B cell (primary cell): ENCODE measurements at regions not wholly inside any gene's neighbourhood (a gene's known extent, or its start where the extent isn't known, plus 50 kb on each side); places are given as distances from the start of the nearest gene placed in this dataset.

Experiments used
- ATAC-seq: fragments of 200-7000 bp; cut with Tn5 transposase; one replicate; pipeline ENCODE4 v1.10.0; 2021; ENCODE audit warnings: low read depth, mild to moderate bottlenecking, moderate number of reproducible peaks, moderate library complexity
- CTCF ChIA-PET: fragments of 350-600 bp; sonication (Branson Sonifier 250); formaldehyde crosslinking; loops from one replicate; lab custom pipeline; 2021; ENCODE audit warnings: antibody characterized with exemption, inconsistent platforms; lab: Charles Lee
- POLR2A ChIA-PET: fragments of 350-600 bp; sonication (Branson Sonifier 250); formaldehyde crosslinking; loops from one replicate; lab custom pipeline; 2021; ENCODE audit warnings: antibody characterized with exemption; lab: Charles Lee
- DNase-seq: peaks from one replicate; pipeline ENCODE4 v3.0.0; 2013
- H2AFZ ChIP-seq: 2 replicates; pipeline ENCODE4 v1.6.1; 2012; ENCODE audit warnings: mild to moderate bottlenecking, low read depth, low read length; ENCODE audit not compliant: insufficient read depth, poor library complexity, severe bottlenecking
- H3K27ac ChIP-seq, 2 donors: 1 replicate in 1 of 2; 2 replicates in 1 of 2; pipeline ENCODE4 v1.5.1; 2012 to 2013; ENCODE audit warnings: low read length in 2 of 2, mild to moderate bottlenecking in 2 of 2, moderate library complexity in 1 of 2
- H3K27me3 ChIP-seq, 4 experiments: fragments of 200-600 bp in 1 of 4; sonication (generic) in 1 of 4; replicated peaks in 1 of 4; 1 replicate in 2 of 4; 2 replicates in 2 of 4; pipeline versions ENCODE4 v1.6.1 to v1.7.0; 2013 to 2016; ENCODE audit warnings: low read length in 3 of 4, mild to moderate bottlenecking in 2 of 4, mixed read lengths in 1 of 4, moderate library complexity in 1 of 4; ENCODE audit not compliant: insufficient read depth in 4 of 4, control insufficient read depth in 3 of 4; ENCODE audit errors: control extremely low read depth in 1 of 4
- H3K36me3 ChIP-seq, 2 experiments: replicated peaks in 1 of 2; 1 replicate in 1 of 2; 2 replicates in 1 of 2; pipeline versions ENCODE4 v1.6.1 to v1.7.1; 2013; ENCODE audit warnings: low read length in 1 of 2; ENCODE audit not compliant: insufficient read depth in 2 of 2, control insufficient read depth in 1 of 2; ENCODE audit errors: control extremely low read depth in 1 of 2, extremely low read depth in 1 of 2
- H3K4me1 ChIP-seq, 2 donors: fragments of 200-600 bp in 1 of 2; sonication (generic) in 1 of 2; 1 replicate in 1 of 2; 2 replicates in 1 of 2; pipeline versions ENCODE4 v1.5.1 to v1.6.1; 2013 to 2017; ENCODE audit warnings: low read length in 2 of 2; ENCODE audit not compliant: control insufficient read depth in 2 of 2, insufficient read depth in 2 of 2
- H3K4me2 ChIP-seq: replicated peaks from 2 replicates; pipeline ENCODE3; 2012; ENCODE audit warnings: mild to moderate bottlenecking, low read depth, low read length; ENCODE audit not compliant: poor library complexity, severe bottlenecking
- H3K4me3 ChIP-seq, 5 experiments: fragments of 200-600 bp in 1 of 5; sonication (generic) in 1 of 5; 1 replicate in 3 of 5; 2 replicates in 2 of 5; pipeline versions ENCODE4 v1.5.1 to v1.7.0; 2011 to 2016; ENCODE audit warnings: low read length in 4 of 5, mild to moderate bottlenecking in 4 of 5, low read depth in 2 of 5, control low read depth in 1 of 5, moderate library complexity in 1 of 5; ENCODE audit not compliant: insufficient read depth in 1 of 5; ENCODE audit errors: control extremely low read depth in 1 of 5, extremely low read depth in 1 of 5
- H3K79me2 ChIP-seq: fragments of 200-600 bp; sonication (generic); one replicate; pipeline ENCODE4 v1.6.0; 2016; ENCODE audit warnings: low read length; ENCODE audit not compliant: control insufficient read depth, insufficient read depth
- H3K9ac ChIP-seq: fragments of 200-600 bp; sonication (generic); 2 replicates; pipeline ENCODE4 v1.6.1; 2017; ENCODE audit warnings: mild to moderate bottlenecking, low read length, moderate library complexity
- H3K9me3 ChIP-seq, 3 donors: one replicate each; pipeline versions ENCODE4 v1.6.1 to v1.7.1; 2013; ENCODE audit warnings: low read length in 2 of 3; ENCODE audit not compliant: control insufficient read depth in 2 of 3, insufficient read depth in 1 of 3; ENCODE audit errors: control extremely low read depth in 1 of 3
- H4K20me1 ChIP-seq: 2 replicates; pipeline ENCODE4 v1.6.0; 2012; ENCODE audit warnings: mild to moderate bottlenecking, low read length; ENCODE audit not compliant: insufficient read depth, control insufficient read depth, poor library complexity, severe bottlenecking
- H3K27ac Mint-ChIP-seq: one replicate; pipeline ENCODE4 v1.8.0; 2021; ENCODE audit warnings: mixed read lengths
- H3K27me3 Mint-ChIP-seq: one replicate; pipeline ENCODE4 v1.8.0; 2021; ENCODE audit warnings: mixed read lengths
- H3K4me1 Mint-ChIP-seq: one replicate; pipeline ENCODE4 v1.8.0; 2021; ENCODE audit warnings: mixed read lengths
- H3K4me3 Mint-ChIP-seq: one replicate; pipeline ENCODE4 v1.8.0; 2021; ENCODE audit warnings: mixed read lengths
- H3K9me3 Mint-ChIP-seq: one replicate; pipeline ENCODE4 v1.8.0; 2022; ENCODE audit warnings: mixed read lengths; ENCODE audit not compliant: insufficient read depth
- EZH2 ChIP-seq: IDR thresholded peaks from 2 replicates; pipeline ENCODE4 v1.6.1; 2012; ENCODE audit warnings: borderline replicate concordance, low read depth, mild to moderate bottlenecking, moderate library complexity, low read length; ENCODE audit not compliant: insufficient read depth, poor library complexity, severe bottlenecking
- WGBS: methylation state at CpG from one replicate; pipeline ENCODE4 v1.1.5; 2013; ENCODE audit warnings: missing lambda C conversion rate; ENCODE audit not compliant: insufficient coverage; 5-methylcytosine and 5-hydroxymethylcytosine counted together
- intact Hi-C: fragments of 100-400 bp; cut with micrococcal nuclease; formaldehyde crosslinking; loops from one replicate; pipeline ENCODE4 v1.10.0; 2022
- TF ChIP-seq, protein P1 (sequence below): fragments of 200-600 bp; IDR thresholded peaks from one replicate; pipeline ENCODE4 v1.8.0; 2022; ENCODE audit warnings: antibody characterized with exemption, mild to moderate bottlenecking

DNA sequence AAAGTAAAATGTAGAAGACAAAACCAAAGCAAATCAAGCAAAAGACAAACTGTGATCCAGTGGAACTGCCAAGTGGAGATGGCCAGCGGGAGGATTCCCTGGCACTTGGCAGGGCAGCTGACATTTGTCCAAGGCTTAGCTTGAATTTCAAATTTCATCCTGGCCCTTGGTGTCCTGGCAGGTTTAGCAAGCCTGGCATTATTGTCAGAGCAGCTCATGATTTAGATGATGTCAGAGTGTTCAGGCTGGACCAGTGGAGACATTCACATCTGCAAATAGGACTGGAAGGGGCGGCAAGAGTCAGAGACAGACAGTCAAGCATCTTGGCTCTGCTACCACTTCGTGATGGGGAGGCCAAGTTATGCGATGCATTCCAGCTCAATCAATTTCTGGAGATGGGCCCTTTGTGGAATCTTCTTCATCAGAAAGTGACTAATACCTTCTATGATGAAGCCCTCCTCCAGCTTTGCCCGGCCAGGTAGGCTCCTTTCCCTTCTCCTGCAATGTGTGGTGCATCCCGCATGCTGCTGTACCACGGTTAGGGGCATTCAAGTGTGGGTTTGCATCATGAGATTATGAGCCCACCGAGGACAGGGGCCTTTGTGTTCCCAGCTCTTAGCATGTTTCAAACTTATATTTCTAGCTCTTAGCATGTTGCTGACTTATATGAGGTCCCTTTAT, 199.7 kb downstream of the ANKRD30B start:
- intact Hi-C loops = no loop called here
- no peaks in the 10 kb centered on the region for H3K27me3 Mint-ChIP-seq
- CTCF ChIA-PET = no interaction called here

DNA sequence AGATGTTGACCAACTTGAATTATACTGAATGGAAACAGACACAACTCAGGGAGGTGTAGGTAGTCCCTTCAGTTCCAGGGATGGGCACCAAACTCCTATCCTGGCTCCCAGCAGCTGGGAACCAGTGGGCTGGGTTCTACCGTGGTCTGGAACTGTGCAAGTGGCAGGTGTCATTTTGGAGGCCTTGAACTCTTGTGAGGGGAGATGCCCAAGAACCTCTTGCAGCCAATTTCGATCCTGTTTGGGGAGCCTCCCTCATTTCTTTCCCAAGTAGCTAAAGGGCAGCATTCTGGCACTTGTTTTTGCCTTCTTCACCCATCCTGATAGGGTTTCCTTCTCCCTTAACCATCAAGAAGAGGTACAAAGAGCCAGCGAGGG, 200.2 kb downstream of the ANKRD30B start:
- H3K4me1 Mint-ChIP-seq = no peaks in the 10 kb centered on the region
- H3K79me2 ChIP-seq = no peaks in the 10 kb centered on the region
- H3K9me3 ChIP-seq = peaks cover 0 to 15% (median 0%) of the 10 kb centered on the region in 3 donors
- H3K4me3 ChIP-seq = no peak overlapping the region
- WGBS = 50% methylated on average over 3 of the region's 3 CpGs
- no peak for TF ChIP-seq EZH2
- TF ChIP-seq, protein P1, sequence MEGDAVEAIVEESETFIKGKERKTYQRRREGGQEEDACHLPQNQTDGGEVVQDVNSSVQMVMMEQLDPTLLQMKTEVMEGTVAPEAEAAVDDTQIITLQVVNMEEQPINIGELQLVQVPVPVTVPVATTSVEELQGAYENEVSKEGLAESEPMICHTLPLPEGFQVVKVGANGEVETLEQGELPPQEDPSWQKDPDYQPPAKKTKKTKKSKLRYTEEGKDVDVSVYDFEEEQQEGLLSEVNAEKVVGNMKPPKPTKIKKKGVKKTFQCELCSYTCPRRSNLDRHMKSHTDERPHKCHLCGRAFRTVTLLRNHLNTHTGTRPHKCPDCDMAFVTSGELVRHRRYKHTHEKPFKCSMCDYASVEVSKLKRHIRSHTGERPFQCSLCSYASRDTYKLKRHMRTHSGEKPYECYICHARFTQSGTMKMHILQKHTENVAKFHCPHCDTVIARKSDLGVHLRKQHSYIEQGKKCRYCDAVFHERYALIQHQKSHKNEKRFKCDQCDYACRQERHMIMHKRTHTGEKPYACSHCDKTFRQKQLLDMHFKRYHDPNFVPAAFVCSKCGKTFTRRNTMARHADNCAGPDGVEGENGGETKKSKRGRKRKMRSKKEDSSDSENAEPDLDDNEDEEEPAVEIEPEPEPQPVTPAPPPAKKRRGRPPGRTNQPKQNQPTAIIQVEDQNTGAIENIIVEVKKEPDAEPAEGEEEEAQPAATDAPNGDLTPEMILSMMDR = no peak
- intact Hi-C loops = no loop called here
- no peaks in the 10 kb centered on the region for H3K9me3 Mint-ChIP-seq
- H3K9ac ChIP-seq = no peak overlapping the region
- H3K27me3 ChIP-seq = no peaks in the 10 kb centered on the region
- no peak overlapping the region for H3K27ac ChIP-seq
- H3K4me1 ChIP-seq = no peaks in the 10 kb centered on the region
- POLR2A ChIA-PET = no interaction called here
- H3K27ac Mint-ChIP-seq = no peak overlapping the region
- ATAC-seq (no peak), DNase-seq (no peak)
- CTCF ChIA-PET = no interaction called here
- no peaks in the 10 kb centered on the region for H3K27me3 Mint-ChIP-seq
- H4K20me1 ChIP-seq = no peaks in the 10 kb centered on the region
- no peak overlapping the region for H3K4me3 Mint-ChIP-seq
- H3K36me3 ChIP-seq = no peaks in the 10 kb centered on the region
- no peak overlapping the region for H2AFZ ChIP-seq
- no peak overlapping the region for H3K4me2 ChIP-seq

More for the DNA sequence above, 199.7 kb downstream of the ANKRD30B start:
- no peaks in the 10 kb centered on the region for H3K79me2 ChIP-seq
- DNase-seq (no peak), ATAC-seq (no peak)
- H3K4me2 ChIP-seq = no peak overlapping the region
- Mint-ChIP-seq H3K4me3 (no peak overlapping the region), H3K27ac (no peak overlapping the region), H3K9me3 (no peaks in the 10 kb centered on the region), H3K4me1 (no peaks in the 10 kb centered on the region)
- H3K36me3 ChIP-seq = no peaks in the 10 kb centered on the region
- no peaks in the 10 kb centered on the region for H3K27me3 ChIP-seq
- no peaks in the 10 kb centered on the region for H3K4me1 ChIP-seq
- H2AFZ ChIP-seq = no peak overlapping the region
- no peak overlapping the region for H3K27ac ChIP-seq
- no peak overlapping the region for H3K9ac ChIP-seq
- no peak overlapping the region for H3K4me3 ChIP-seq
- no peak for TF ChIP-seq EZH2
- TF ChIP-seq, protein P1 = no peak
- POLR2A ChIA-PET = no interaction called here
- H3K9me3 ChIP-seq = peaks cover 0 to 15% (median 0%) of the 10 kb centered on the region in 3 donors
- 79% methylated on average over 7 of the region's 8 CpGs for WGBS
- no peaks in the 10 kb centered on the region for H4K20me1 ChIP-seq
